ENCODE measurements at regions not wholly inside any gene's neighbourhood (a gene's known extent, or its start where the extent isn't known, plus 50 kb on each side); places are given as distances from the start of the nearest gene placed in this dataset.
A peak's percentile ranks its signal among the peaks of the same experiment; 100 is the strongest.

GRCh38 chr6:133761706-133762105 lies 127.2 kb upstream of the TCF21 start:
- Histone ChIP-seq H3K27me3 (no peaks in the 10 kb centered on the region), H3K36me3 (replicated peaks in 1 of 2; ENCODE audit: insufficient read depth in 1 of 2, low read depth in 2 of 2) (no peaks in the 10 kb centered on the region), H3K4me1 (no peaks in the 10 kb centered on the region), H3K27ac (no peak overlapping the region), H3K9me3 (no peaks in the 10 kb centered on the region), H3K4me3 (no peak overlapping the region)
- intact Hi-C loops (cut with DNase I), result no loop called here
- 28 to 30% methylated on average over 1 of the region's 1 CpG for WGBS, 2 donors
- ATAC-seq (no peak), DNase-seq (no peak)
- TF ChIP-seq POLR2A (IDR thresholded peaks at IDR 0.05) (no peak), CTCF (IDR thresholded peaks at IDR 0.05) (no peak)

- H3K9me3 ChIP-seq, result no peaks in the 10 kb centered on the region
- H3K36me3 ChIP-seq (replicated peaks in 1 of 2; ENCODE audit: insufficient read depth in 1 of 2, low read depth in 2 of 2), result no peaks in the 10 kb centered on the region
- H3K27me3 ChIP-seq, result no peaks in the 10 kb centered on the region
- H3K4me3 ChIP-seq, result no peak overlapping the region
- TF ChIP-seq CTCF (IDR thresholded peaks at IDR 0.05) (no peak), POLR2A (IDR thresholded peaks at IDR 0.05) (no peak)
- no peak for ATAC-seq
- no peaks in the 10 kb centered on the region for H3K4me1 ChIP-seq
- 46 to 52% methylated on average over 2 of the region's 2 CpGs for whole genome bisulfite sequencing, 2 donors
- peak overlapping the region in 1 of 4 donors; percentile 39 for H3K27ac ChIP-seq
- peak in 1 of 4 donors; percentile 6 for DNase-seq
- intact Hi-C loops (cut with DNase I), result no loop called here
These were observed 124.7 kb upstream of the TCF21 start for GRCh38 chr6:133764008-133764753.

- 41 to 48% methylated on average over 2 of the region's 2 CpGs for WGBS, 2 donors
- Histone ChIP-seq H3K27me3 (no peaks in the 10 kb centered on the region), H3K27ac (no peak overlapping the region), H3K4me1 (no peaks in the 10 kb centered on the region), H3K9me3 (no peaks in the 10 kb centered on the region), H3K36me3 (replicated peaks in 1 of 2; ENCODE audit: insufficient read depth in 1 of 2, low read depth in 2 of 2) (no peaks in the 10 kb centered on the region), H3K4me3 (no peak overlapping the region)
- ATAC-seq (no peak), DNase-seq (no peak)
- intact Hi-C loops (cut with DNase I), result no loop called here
- TF ChIP-seq CTCF (IDR thresholded peaks at IDR 0.05) (no peak), POLR2A (IDR thresholded peaks at IDR 0.05) (no peak)
These were observed 124.1 kb upstream of the TCF21 start for GRCh38 chr6:133764754-133765208.

- no peak overlapping the region for H3K27ac ChIP-seq
- no peaks in the 10 kb centered on the region for H3K27me3 ChIP-seq
- DNase-seq (no peak), ATAC-seq (no peak)
- H3K9me3 ChIP-seq, result no peaks in the 10 kb centered on the region
- intact Hi-C loops (cut with DNase I), result no loop called here
- WGBS, 2 donors, result 61 to 72% methylated on average over 3 of the region's 3 CpGs
- TF ChIP-seq POLR2A (IDR thresholded peaks at IDR 0.05), result no peak
- no peak for TF ChIP-seq CTCF (IDR thresholded peaks at IDR 0.05)
- H3K4me3 ChIP-seq, result no peak overlapping the region
- H3K4me1 ChIP-seq, result no peaks in the 10 kb centered on the region
- H3K36me3 ChIP-seq (replicated peaks in 1 of 2; ENCODE audit: insufficient read depth in 1 of 2, low read depth in 2 of 2), result no peaks in the 10 kb centered on the region
These were observed 121.4 kb upstream of the TCF21 start for GRCh38 chr6:133767357-133767970.
